AG09309 (cell line): ENCODE measurements at regions not wholly inside any gene's neighbourhood (a gene's known extent, or its start where the extent isn't known, plus 50 kb on each side); places are given as distances from the start of the nearest gene placed in this dataset.

Experiments
- DNase-seq: peaks from one replicate; pipeline ENCODE4 v3.0.0-alpha.2; 2010; ENCODE audit warnings: low read depth
- H3K4me3 ChIP-seq: 2 replicates; pipeline ENCODE4 v1.5.1; 2011; ENCODE audit warnings: mild to moderate bottlenecking, low read depth, low read length, moderate library complexity; ENCODE audit not compliant: control insufficient read depth
- TF ChIP-seq, protein P1 (sequence below): IDR thresholded peaks from 2 replicates; pipeline ENCODE4 v1.5.1; 2011; ENCODE audit warnings: mild to moderate bottlenecking, low read depth, low read length, inconsistent platforms; ENCODE audit not compliant: insufficient read depth, control insufficient read depth; ENCODE audit errors: missing control alignments

DNA sequence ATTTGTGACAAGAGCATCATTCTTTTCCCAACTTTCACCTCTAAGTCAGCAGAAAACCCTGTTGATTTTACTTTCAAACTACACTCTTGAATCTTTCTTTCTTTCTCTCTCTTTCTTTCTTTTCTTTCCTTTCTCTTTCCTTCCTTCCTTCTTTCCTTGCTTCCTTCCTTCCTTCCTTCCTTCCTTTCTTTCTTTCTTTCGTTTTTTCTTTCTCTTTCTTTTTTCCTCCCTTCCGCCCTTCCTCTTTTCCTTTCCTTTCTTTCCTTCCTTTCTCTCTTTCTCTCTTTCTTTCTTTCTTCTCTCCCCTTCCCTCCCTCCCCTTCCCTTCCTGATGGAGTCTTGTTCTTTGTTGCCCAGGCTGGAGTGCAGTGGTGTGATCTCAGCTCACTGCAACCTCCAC is 649.5 kb downstream of the PLCL1 start:
- DNase-seq = no peak
- H3K4me3 ChIP-seq = no peak overlapping the region
- TF ChIP-seq, protein P1, sequence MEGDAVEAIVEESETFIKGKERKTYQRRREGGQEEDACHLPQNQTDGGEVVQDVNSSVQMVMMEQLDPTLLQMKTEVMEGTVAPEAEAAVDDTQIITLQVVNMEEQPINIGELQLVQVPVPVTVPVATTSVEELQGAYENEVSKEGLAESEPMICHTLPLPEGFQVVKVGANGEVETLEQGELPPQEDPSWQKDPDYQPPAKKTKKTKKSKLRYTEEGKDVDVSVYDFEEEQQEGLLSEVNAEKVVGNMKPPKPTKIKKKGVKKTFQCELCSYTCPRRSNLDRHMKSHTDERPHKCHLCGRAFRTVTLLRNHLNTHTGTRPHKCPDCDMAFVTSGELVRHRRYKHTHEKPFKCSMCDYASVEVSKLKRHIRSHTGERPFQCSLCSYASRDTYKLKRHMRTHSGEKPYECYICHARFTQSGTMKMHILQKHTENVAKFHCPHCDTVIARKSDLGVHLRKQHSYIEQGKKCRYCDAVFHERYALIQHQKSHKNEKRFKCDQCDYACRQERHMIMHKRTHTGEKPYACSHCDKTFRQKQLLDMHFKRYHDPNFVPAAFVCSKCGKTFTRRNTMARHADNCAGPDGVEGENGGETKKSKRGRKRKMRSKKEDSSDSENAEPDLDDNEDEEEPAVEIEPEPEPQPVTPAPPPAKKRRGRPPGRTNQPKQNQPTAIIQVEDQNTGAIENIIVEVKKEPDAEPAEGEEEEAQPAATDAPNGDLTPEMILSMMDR = no peak

DNA sequence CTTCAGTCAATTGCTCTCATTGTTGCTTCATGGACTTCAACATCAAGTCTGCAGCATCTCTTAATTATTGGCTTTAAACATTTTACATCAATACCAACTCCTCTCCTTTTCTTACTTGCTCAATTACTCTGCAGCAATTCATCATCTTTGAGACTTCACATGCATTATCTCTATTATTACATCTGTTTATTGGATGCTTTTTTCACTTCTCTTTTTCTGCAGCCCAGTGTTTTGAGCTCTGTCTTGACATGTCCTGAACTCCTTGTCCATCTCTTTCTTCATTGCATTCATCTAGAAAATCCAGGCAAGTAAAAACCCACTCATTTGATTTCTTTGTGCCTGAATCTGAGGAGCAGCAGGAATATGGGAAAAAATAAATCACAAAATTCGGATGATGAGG is 647.9 kb downstream of the PLCL1 start:
- DNase-seq = no peak
- no peak overlapping the region for H3K4me3 ChIP-seq
- TF ChIP-seq, protein P1 = no peak

DNA sequence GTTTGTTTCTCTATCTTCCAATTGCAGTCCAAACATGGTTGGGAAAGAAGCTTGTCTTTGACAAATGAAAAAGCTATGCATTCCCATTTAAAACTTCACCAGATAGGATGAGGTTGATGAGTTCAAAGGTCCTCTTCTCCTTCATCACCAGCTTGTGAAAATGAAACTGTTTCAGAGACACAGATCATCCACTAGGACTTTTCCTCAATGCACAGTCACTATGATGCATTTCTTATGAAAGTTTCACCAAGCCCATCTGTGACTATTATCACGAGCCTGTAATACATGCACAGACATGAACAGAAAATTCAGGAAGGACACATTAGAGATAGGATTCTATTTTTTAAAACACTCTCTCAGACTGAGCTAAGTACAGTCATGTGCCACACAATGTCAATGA is 644.4 kb downstream of the PLCL1 start:
- H3K4me3 ChIP-seq = no peak overlapping the region
- TF ChIP-seq, protein P1 = no peak
- no peak for DNase-seq

DNA sequence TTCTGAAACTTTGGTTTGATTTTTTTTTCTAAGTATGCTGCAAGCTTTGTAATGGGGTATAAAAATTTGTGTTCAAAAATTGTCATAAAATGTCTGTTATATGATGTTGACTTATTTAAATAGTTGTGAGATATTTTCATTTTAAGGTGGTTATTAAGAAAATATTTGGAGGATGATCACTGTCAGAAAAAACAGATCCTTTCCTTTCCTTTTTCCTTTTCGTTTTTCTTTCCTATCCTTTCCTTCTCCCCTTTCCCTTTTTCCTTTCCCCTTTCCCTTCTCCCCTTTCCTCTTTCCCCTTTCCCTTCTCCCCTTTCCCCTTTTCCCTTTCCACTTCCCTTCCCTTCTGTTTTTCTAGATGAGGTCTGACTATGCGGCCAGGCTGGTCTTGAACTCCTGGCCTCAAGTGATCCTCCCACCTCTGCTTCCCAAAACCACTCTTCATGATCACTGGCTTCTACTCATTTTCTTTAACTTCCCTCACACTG is 640.5 kb downstream of the PLCL1 start:
- DNase-seq = no peak
- no peak overlapping the region for H3K4me3 ChIP-seq
- TF ChIP-seq, protein P1 = no peak

DNA sequence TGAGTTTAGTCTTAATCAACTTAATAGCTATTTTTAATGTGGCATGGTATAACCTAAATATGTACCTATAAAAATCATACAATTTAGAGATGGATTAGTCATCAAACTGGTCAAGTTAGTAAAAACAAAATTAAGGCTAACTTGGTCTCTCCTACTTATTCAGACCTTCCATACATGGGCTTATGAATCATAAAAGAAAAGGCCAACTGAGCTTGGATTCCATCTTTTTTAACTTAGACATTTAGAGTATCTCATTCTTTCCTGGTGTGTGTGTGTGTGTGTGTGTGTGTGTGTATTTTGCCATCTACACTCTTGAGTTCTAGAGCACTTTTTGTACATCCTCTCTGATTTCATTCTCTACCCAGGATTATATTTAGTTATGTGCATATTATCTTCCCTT is 637.5 kb downstream of the PLCL1 start:
- no peak for DNase-seq
- H3K4me3 ChIP-seq = no peak overlapping the region
- TF ChIP-seq, protein P1 = no peak

DNA sequence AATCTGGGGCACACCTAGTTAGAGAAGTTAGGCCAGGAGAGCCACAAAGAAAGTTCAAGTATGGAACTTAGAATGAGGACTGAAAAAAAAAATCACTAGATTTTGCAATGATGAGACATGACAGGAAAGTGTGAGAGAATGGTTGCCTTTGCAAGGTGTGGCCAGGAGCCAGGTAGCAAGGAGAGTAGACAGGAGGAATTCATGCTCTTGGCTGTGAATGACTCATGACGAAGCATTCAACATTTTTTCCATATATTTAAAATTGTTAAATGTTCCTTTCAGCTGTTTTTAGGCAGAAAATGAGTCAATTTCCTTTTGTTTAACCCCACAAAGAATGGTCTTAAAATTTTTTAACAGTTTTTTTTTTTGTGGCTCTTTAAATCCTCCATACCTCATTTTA is 636.9 kb downstream of the PLCL1 start:
- H3K4me3 ChIP-seq = no peak overlapping the region
- no peak for DNase-seq
- TF ChIP-seq, protein P1 = no peak

DNA sequence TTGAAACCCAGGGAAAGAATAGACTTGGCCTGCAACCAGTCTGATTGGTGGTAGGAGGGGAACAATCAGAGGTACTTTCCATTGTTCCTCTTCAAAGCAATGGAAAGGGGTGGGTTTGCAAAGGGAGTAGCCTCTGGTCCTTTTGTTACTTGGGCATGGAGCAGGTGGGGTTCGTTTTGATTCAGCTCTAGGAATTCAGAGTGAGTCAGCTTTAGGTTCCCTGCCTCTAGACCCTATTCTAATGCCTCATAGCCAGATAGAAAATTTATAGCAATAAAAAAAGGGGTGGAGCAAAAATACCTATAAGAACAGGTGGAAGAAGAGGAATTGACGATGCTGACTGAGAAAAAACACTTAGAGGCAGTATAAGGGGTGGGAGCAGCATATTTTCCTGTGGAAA is 636.4 kb downstream of the PLCL1 start:
- no peak for DNase-seq
- TF ChIP-seq, protein P1 = no peak
- no peak overlapping the region for H3K4me3 ChIP-seq
